ENCODE measurements at regions not wholly inside any gene's neighbourhood (a gene's known extent, or its start where the extent isn't known, plus 50 kb on each side); places are given as distances from the start of the nearest gene placed in this dataset.
"Not testable (repeated sequence)": the region's sequence is repeated elsewhere in the genome, so short reads cannot be mapped to it uniquely, and the experiment has no call there.

GRCh38 chr3:178353006-178353694, 183.1 kb upstream of the KCNMB2 start:
- Histone ChIP-seq H3K4me1 (no peaks in the 10 kb centered on the region), H3K27me3 (no peaks in the 10 kb centered on the region), H3K4me3 (ENCODE audit: low read depth, low read length) (no peak overlapping the region), H3K36me3 (no peaks in the 10 kb centered on the region), H3K9me3 (no peaks in the 10 kb centered on the region)
- DNase-seq = no peak
- no peak for TF ChIP-seq CTCF (IDR thresholded peaks at IDR 0.05; ENCODE audit: low read depth, low read length)

- no peak for TF ChIP-seq CTCF (IDR thresholded peaks at IDR 0.05; ENCODE audit: low read depth, low read length)
- Histone ChIP-seq H3K9me3 (no peaks in the 10 kb centered on the region), H3K4me3 (ENCODE audit: low read depth, low read length) (no peak overlapping the region), H3K27me3 (no peaks in the 10 kb centered on the region), H3K36me3 (no peaks in the 10 kb centered on the region), H3K4me1 (no peaks in the 10 kb centered on the region)
- DNase-seq = no peak
These were observed 176.5 kb upstream of the KCNMB2 start for GRCh38 chr3:178359728-178360127.

GRCh38 chr3:178363048-178363447, 173.2 kb upstream of the KCNMB2 start:
- not testable (repeated sequence) for H3K9me3 ChIP-seq; H3K4me3 ChIP-seq (ENCODE audit: low read depth, low read length); H3K27me3 ChIP-seq; DNase-seq; H3K36me3 ChIP-seq; H3K4me1 ChIP-seq

- no peaks in the 10 kb centered on the region for H3K27me3 ChIP-seq
- no peak overlapping the region for H3K4me3 ChIP-seq (ENCODE audit: low read depth, low read length)
- H3K9me3 ChIP-seq = no peaks in the 10 kb centered on the region
- no peak for DNase-seq
- H3K4me1 ChIP-seq = no peaks in the 10 kb centered on the region
- no peak for TF ChIP-seq CTCF (IDR thresholded peaks at IDR 0.05; ENCODE audit: low read depth, low read length)
- H3K36me3 ChIP-seq = no peaks in the 10 kb centered on the region
These were observed 168.2 kb upstream of the KCNMB2 start for GRCh38 chr3:178367817-178368617.

- no peak for TF ChIP-seq CTCF (IDR thresholded peaks at IDR 0.05; ENCODE audit: low read depth, low read length)
- no peaks in the 10 kb centered on the region for H3K4me1 ChIP-seq
- H3K4me3 ChIP-seq (ENCODE audit: low read depth, low read length) = no peak overlapping the region
- no peaks in the 10 kb centered on the region for H3K27me3 ChIP-seq
- no peaks in the 10 kb centered on the region for H3K9me3 ChIP-seq
- no peaks in the 10 kb centered on the region for H3K36me3 ChIP-seq
- DNase-seq = no peak
These were observed 167.2 kb upstream of the KCNMB2 start for GRCh38 chr3:178369006-178369405.

GRCh38 chr3:178369811-178370210, 166.4 kb upstream of the KCNMB2 start:
- Histone ChIP-seq H3K9me3 (no peaks in the 10 kb centered on the region), H3K36me3 (no peaks in the 10 kb centered on the region), H3K4me3 (ENCODE audit: low read depth, low read length) (no peak overlapping the region), H3K4me1 (no peaks in the 10 kb centered on the region), H3K27me3 (no peaks in the 10 kb centered on the region)
- no peak for DNase-seq
- no peak for TF ChIP-seq CTCF (IDR thresholded peaks at IDR 0.05; ENCODE audit: low read depth, low read length)

All from BE2C (cell line).